K562 (cell line): ENCODE measurements at regions not wholly inside any gene's neighbourhood (a gene's known extent, or its start where the extent isn't known, plus 50 kb on each side); places are given as distances from the start of the nearest gene placed in this dataset.

ENCODE experiments used
- CHD4 ChIP-seq: fragments of 200-600 bp; sonication (generic); IDR thresholded peaks from 3 replicates; pipeline ENCODE4 v1.6.1; 2012; ENCODE audit warnings: low read depth, mild to moderate bottlenecking, mixed read lengths, low read length, inconsistent platforms; ENCODE audit not compliant: insufficient read depth, insufficient replicate concordance, poor library complexity, severe bottlenecking
- GATAD2B ChIP-seq: fragments of 450-650 bp; IDR thresholded peaks from 2 replicates; pipeline ENCODE4 v1.6.1; 2017; ENCODE audit warnings: mild to moderate bottlenecking, borderline replicate concordance
- IRF9 ChIP-seq: fragments of 450-650 bp; IDR thresholded peaks from 2 replicates; pipeline ENCODE4 v1.6.1; 2016; ENCODE audit warnings: missing biosample characterization, missing genetic modification characterization
- NCOR1 ChIP-seq: fragments of 450-650 bp; IDR thresholded peaks from 2 replicates; pipeline ENCODE4 v1.6.1; 2016; ENCODE audit warnings: mild to moderate bottlenecking, moderate library complexity
- NR2C2 ChIP-seq, 2 experiments: fragments of 200-800 bp in 1 of 2; sonication (Bioruptor generic) in 1 of 2; sonication (generic) in 1 of 2; formaldehyde crosslinking in 1 of 2; IDR thresholded peaks; 2 replicates each; pipeline versions ENCODE4 v1.6.1 to v1.8.0; 2016 to 2022; ENCODE audit warnings: mild to moderate bottlenecking in 1 of 2, missing compliant biosample characterization in 1 of 2, missing genetic modification characterization in 1 of 2, missing genetic modification reagents in 1 of 2
- ZBTB7A ChIP-seq: IDR thresholded peaks from 2 replicates; pipeline ENCODE4 v1.6.1; 2011; ENCODE audit warnings: low read depth, mild to moderate bottlenecking, low read length, moderate library complexity, borderline replicate concordance; ENCODE audit not compliant: control insufficient read depth
- ZNF12 ChIP-seq: sonication (generic); formaldehyde crosslinking; IDR thresholded peaks from 2 replicates; pipeline ENCODE4 v1.4.0; 2020; ENCODE audit warnings: mild to moderate bottlenecking, missing genetic modification reagents
- TF ChIP-seq, protein P1 (sequence below): fragments of 450-650 bp; IDR thresholded peaks from 2 replicates; pipeline ENCODE4 v1.6.1; 2017; ENCODE audit warnings: antibody characterized with exemption, mild to moderate bottlenecking
- TF ChIP-seq, protein P2 (sequence below), 2 experiments: fragments of 450-650 bp; formaldehyde crosslinking in 1 of 2; IDR thresholded peaks; 2 replicates each; pipeline versions ENCODE4 v1.4.0 to v1.6.1; 2014 to 2020; ENCODE audit warnings: mild to moderate bottlenecking in 2 of 2, borderline replicate concordance in 1 of 2, low read depth in 1 of 2
- TF ChIP-seq, protein P3 (sequence below): sonication (generic); formaldehyde crosslinking; IDR thresholded peaks from 2 replicates; pipeline ENCODE4 v1.5.0; 2020; ENCODE audit warnings: missing genetic modification reagents

- TF ChIP-seq, protein P1, sequence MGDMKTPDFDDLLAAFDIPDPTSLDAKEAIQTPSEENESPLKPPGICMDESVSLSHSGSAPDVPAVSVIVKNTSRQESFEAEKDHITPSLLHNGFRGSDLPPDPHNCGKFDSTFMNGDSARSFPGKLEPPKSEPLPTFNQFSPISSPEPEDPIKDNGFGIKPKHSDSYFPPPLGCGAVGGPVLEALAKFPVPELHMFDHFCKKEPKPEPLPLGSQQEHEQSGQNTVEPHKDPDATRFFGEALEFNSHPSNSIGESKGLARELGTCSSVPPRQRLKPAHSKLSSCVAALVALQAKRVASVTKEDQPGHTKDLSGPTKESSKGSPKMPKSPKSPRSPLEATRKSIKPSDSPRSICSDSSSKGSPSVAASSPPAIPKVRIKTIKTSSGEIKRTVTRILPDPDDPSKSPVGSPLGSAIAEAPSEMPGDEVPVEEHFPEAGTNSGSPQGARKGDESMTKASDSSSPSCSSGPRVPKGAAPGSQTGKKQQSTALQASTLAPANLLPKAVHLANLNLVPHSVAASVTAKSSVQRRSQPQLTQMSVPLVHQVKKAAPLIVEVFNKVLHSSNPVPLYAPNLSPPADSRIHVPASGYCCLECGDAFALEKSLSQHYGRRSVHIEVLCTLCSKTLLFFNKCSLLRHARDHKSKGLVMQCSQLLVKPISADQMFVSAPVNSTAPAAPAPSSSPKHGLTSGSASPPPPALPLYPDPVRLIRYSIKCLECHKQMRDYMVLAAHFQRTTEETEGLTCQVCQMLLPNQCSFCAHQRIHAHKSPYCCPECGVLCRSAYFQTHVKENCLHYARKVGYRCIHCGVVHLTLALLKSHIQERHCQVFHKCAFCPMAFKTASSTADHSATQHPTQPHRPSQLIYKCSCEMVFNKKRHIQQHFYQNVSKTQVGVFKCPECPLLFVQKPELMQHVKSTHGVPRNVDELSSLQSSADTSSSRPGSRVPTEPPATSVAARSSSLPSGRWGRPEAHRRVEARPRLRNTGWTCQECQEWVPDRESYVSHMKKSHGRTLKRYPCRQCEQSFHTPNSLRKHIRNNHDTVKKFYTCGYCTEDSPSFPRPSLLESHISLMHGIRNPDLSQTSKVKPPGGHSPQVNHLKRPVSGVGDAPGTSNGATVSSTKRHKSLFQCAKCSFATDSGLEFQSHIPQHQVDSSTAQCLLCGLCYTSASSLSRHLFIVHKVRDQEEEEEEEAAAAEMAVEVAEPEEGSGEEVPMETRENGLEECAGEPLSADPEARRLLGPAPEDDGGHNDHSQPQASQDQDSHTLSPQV: no peak
- TF ChIP-seq ZBTB7A (peak; percentile 76; the same call in 1 of the 2 replicates), CHD4 (no peak), IRF9 (tag) (no peak), NCOR1 (no peak), NR2C2 (CRISPR knock-in tag; IDR thresholded peaks at IDR 0.05) (no peak), NR2C2 (tag; IDR thresholded peaks at IDR 0.05) (0 out of 2 replicates have a peak, but pooled peaks have one; percentile 25), ZNF12 (peak; percentile 84), GATAD2B (no peak)
- TF ChIP-seq, protein P2, sequence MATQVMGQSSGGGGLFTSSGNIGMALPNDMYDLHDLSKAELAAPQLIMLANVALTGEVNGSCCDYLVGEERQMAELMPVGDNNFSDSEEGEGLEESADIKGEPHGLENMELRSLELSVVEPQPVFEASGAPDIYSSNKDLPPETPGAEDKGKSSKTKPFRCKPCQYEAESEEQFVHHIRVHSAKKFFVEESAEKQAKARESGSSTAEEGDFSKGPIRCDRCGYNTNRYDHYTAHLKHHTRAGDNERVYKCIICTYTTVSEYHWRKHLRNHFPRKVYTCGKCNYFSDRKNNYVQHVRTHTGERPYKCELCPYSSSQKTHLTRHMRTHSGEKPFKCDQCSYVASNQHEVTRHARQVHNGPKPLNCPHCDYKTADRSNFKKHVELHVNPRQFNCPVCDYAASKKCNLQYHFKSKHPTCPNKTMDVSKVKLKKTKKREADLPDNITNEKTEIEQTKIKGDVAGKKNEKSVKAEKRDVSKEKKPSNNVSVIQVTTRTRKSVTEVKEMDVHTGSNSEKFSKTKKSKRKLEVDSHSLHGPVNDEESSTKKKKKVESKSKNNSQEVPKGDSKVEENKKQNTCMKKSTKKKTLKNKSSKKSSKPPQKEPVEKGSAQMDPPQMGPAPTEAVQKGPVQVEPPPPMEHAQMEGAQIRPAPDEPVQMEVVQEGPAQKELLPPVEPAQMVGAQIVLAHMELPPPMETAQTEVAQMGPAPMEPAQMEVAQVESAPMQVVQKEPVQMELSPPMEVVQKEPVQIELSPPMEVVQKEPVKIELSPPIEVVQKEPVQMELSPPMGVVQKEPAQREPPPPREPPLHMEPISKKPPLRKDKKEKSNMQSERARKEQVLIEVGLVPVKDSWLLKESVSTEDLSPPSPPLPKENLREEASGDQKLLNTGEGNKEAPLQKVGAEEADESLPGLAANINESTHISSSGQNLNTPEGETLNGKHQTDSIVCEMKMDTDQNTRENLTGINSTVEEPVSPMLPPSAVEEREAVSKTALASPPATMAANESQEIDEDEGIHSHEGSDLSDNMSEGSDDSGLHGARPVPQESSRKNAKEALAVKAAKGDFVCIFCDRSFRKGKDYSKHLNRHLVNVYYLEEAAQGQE (IDR thresholded peaks at IDR 0.05; ENCODE audit: borderline replicate concordance): 0 out of 2 replicates have a peak, but pooled peaks have one; percentile 14
- TF ChIP-seq, protein P2 (CRISPR knock-in tag; IDR thresholded peaks at IDR 0.05; ENCODE audit: low read depth): no peak
- TF ChIP-seq, protein P3, sequence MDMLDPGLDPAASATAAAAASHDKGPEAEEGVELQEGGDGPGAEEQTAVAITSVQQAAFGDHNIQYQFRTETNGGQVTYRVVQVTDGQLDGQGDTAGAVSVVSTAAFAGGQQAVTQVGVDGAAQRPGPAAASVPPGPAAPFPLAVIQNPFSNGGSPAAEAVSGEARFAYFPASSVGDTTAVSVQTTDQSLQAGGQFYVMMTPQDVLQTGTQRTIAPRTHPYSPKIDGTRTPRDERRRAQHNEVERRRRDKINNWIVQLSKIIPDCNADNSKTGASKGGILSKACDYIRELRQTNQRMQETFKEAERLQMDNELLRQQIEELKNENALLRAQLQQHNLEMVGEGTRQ (CRISPR knock-in tag): no peak
These were observed 58.7 kb upstream of the NCOR2 start (continued) for GRCh38 chr12:124625867-124626675.
